ENCODE measurements at regions not wholly inside any gene's neighbourhood (a gene's known extent, or its start where the extent isn't known, plus 50 kb on each side); places are given as distances from the start of the nearest gene placed in this dataset.
"Not testable (repeated sequence)": the region's sequence is repeated elsewhere in the genome, so short reads cannot be mapped to it uniquely, and the experiment has no call there.

DNA sequence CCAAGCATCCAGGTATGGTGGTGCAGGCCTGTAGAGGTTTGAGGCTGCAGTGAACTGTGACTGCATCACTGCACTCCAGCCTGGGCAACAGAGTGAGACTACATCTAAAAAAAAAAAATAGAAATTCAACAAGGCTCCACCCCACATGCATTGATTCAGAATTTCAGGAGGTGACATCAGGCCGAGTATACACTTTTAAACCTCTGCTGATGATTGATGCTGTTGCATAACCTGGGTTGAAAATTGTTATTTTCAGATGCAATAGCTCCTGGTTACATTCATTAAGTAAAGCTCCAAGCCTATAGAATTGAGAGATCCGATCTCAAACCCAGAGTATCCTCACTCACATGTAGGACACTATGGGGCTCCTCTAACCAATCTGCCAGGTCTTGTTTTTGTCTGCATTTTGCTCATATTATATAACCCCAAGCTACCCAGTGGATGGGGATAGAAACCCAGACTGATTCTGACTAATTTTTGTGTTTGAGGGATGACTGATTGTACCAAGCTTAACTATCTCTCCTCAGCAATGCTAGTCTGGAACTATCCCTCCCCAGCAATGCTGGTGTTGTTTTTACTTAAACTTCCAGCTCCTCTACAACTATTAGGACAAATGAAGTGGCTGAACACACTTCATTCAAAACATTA is 123.5 kb upstream of the PREP start:
- Histone ChIP-seq H3K36me3 (no peaks in the 10 kb centered on the region), H3K9me3 (no peaks in the 10 kb centered on the region), H3K27ac (no peak overlapping the region), H3K27me3 (no peaks in the 10 kb centered on the region), H3K4me1 (no peaks in the 10 kb centered on the region), H3K4me3 (no peak overlapping the region)
- TF ChIP-seq CTCF (IDR thresholded peaks at IDR 0.05), result no peak
- no peak for DNase-seq (ENCODE audit: low spot score)

GRCh38 chr6:105522626-105523322 is 119.9 kb upstream of the PREP start:
- H3K36me3 ChIP-seq, result no peaks in the 10 kb centered on the region

DNA sequence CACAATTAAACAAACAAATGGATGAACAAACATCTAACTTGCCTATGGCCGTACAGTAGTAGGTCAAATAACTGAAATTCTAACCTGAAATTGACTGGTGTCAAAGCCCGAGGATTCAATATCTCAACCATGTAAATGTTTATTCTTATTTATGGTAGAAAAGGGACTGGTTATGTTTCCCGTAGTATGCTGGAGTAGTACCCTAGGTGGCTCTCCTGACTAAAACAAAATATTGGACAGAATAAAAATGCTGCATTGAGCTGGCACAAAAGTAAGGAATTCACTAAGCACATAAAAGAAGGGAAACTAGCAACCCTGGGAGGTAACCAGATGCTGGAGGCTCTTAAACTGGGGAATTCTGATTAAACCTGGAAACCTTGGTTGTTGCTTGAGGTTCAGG is 117.1 kb upstream of the PREP start:
- no peaks in the 10 kb centered on the region for H3K9me3 ChIP-seq
- no peak for TF ChIP-seq CTCF (IDR thresholded peaks at IDR 0.05)
- H3K27ac ChIP-seq, result no peak overlapping the region
- H3K4me3 ChIP-seq, result no peak overlapping the region
- H3K27me3 ChIP-seq, result no peaks in the 10 kb centered on the region
- no peaks in the 10 kb centered on the region for H3K4me1 ChIP-seq
- H3K36me3 ChIP-seq, result no peaks in the 10 kb centered on the region
- DNase-seq (ENCODE audit: low spot score), result no peak

More at GRCh38 chr6:105522626-105523322, 119.9 kb upstream of the PREP start:
- Histone ChIP-seq H3K4me1 (no peaks in the 10 kb centered on the region), H3K9me3 (no peaks in the 10 kb centered on the region), H3K4me3 (no peak overlapping the region), H3K27ac (no peak overlapping the region), H3K27me3 (no peaks in the 10 kb centered on the region)
- no peak for TF ChIP-seq CTCF (IDR thresholded peaks at IDR 0.05)
- DNase-seq (ENCODE audit: low spot score), result no peak

DNA sequence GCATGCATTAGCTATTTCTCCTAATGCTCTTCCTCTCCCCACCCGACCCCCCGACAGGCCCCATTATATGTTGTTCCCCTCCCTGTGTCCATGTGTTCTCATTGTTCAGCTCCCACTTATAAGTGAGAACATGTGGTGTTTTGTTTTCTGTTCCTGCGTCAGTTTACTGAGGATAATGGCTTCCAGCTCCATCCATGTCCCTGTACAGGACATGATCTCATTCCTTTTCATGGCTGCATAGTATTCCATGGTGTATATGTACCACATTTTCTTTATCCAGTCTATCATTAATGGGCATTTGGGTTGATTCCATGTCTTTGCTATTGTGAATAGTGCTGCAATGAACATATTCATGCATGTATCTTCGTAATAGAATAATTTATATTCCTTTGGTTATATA is 116.1 kb upstream of the PREP start:
- not testable (repeated sequence) for H3K4me1 ChIP-seq; H3K27me3 ChIP-seq; H3K36me3 ChIP-seq; H3K9me3 ChIP-seq; H3K27ac ChIP-seq; DNase-seq (ENCODE audit: low spot score); H3K4me3 ChIP-seq

DNA sequence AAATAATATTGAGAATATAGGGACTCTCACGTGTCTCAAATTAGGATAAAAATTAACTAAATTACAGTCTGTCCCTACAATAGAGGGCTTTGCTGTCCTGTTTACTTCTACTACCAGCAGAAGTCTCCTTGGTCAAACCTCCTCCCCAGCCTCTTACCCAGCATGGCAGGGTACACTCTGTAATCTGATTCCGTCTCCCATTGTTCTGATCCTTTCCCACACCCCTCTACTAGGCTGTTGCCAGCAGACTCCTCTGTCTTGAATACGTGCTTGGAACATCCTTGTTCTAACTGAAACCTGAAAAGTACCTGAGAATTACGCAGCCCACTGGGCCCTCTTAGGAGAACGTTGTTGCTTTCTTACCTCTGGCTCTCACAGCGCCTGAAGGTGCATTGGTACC is 112.2 kb upstream of the PREP start:
- Histone ChIP-seq H3K36me3 (no peaks in the 10 kb centered on the region), H3K27ac (no peak overlapping the region), H3K27me3 (no peaks in the 10 kb centered on the region), H3K4me1 (peaks cover 0 to 7% of the 10 kb centered on the region in 2 donors), H3K9me3 (no peaks in the 10 kb centered on the region), H3K4me3 (no peak overlapping the region)
- no peak for DNase-seq (ENCODE audit: low spot score)
- TF ChIP-seq CTCF (IDR thresholded peaks at IDR 0.05), result no peak

DNA sequence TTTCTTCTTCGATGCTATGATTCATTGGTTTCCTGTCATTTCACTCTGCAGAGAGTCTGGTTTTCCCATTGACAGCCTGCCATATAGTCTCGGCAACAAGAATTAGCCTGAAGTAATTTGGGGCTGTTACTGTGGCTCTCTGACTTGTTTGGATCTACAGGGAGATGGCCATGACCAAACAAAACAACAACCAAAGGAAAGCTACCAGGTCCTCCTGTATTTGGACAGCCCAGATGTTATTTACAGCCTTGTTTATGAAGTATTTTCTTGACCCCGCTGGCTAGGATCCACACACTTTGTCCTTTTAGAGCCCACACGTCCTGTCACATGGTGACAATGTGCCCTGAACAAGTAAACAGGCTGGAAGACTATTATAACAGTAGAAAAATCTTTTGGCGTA is 111.4 kb upstream of the PREP start:
- no peak overlapping the region for H3K4me3 ChIP-seq
- H3K27me3 ChIP-seq, result no peaks in the 10 kb centered on the region
- H3K27ac ChIP-seq, result no peak overlapping the region
- peaks cover 0 to 14% of the 10 kb centered on the region in 2 donors for H3K4me1 ChIP-seq
- DNase-seq (ENCODE audit: low spot score), result no peak
- TF ChIP-seq CTCF (IDR thresholded peaks at IDR 0.05), result no peak
- H3K36me3 ChIP-seq, result no peaks in the 10 kb centered on the region
- no peaks in the 10 kb centered on the region for H3K9me3 ChIP-seq
